ENCODE measurements at regions not wholly inside any gene's neighbourhood (a gene's known extent, or its start where the extent isn't known, plus 50 kb on each side); places are given as distances from the start of the nearest gene placed in this dataset.

DNA sequence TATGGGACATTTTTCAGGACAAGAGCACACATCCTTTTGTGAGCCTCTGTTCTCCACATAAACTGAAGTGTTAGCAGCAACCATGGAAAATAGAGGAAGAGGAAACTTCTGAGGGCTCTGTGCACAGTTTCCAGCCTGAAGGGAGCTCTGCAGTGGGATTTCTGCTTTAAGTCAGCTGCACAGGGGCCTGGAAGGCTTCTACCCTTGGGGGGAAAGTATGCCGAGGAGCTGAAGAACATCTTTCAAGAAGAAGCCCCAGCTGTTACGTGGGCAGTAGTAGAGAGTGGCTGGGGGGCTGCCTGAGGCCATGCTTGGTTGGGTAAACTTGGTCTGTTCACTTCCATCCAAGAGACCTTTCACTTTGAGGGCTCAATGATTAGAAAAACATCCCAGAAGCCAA is 82.7 kb upstream of the EED start:
- TF ChIP-seq EZH2 (IDR thresholded peaks at IDR 0.05) (no peak), POLR2AphosphoS5 (IDR thresholded peaks at IDR 0.05; ENCODE audit: borderline replicate concordance, low read depth, low read length) (no peak)
